ENCODE measurements at regions not wholly inside any gene's neighbourhood (a gene's known extent, or its start where the extent isn't known, plus 50 kb on each side); places are given as distances from the start of the nearest gene placed in this dataset.

GRCh38 chr5:3010953-3011763, 259.7 kb upstream of the IRX2 start (continued):
- TF ChIP-seq RNF2 (IDR thresholded peaks at IDR 0.05; ENCODE audit: borderline replicate concordance, low read depth) (no peak), JUN (IDR thresholded peaks at IDR 0.05) (no peak)

- no peak for DNase-seq (ENCODE audit: low read depth in 1 of 2, low spot score in 1 of 2)
- Histone ChIP-seq H3K4me1 (no peaks in the 10 kb centered on the region), H3K9me3 (no peaks in the 10 kb centered on the region), H3K27ac (no peak overlapping the region), H3K4me2 (no peak overlapping the region), H3K4me3 (no peak overlapping the region)
- ChIA-PET CTCF (no interaction called here), POLR2A (no interaction called here)
- WGBS (ENCODE audit: missing lambda C conversion rate) = 14% methylated on average over 9 of the region's 9 CpGs
- no peak for FAIRE-seq
- no peak for ATAC-seq
- no peak for TF ChIP-seq ESRRA (IDR thresholded peaks at IDR 0.05; ENCODE audit: borderline replicate concordance, low read length)
- no peak for TF ChIP-seq SREBF2 (IDR thresholded peaks at IDR 0.05)
- no peak for TF ChIP-seq HMGXB4 (CRISPR knock-in tag; IDR thresholded peaks at IDR 0.05; ENCODE audit: borderline replicate concordance)
- no peak for TF ChIP-seq RFX5 (IDR thresholded peaks at IDR 0.05)
- TF ChIP-seq HEYL (CRISPR knock-in tag; IDR thresholded peaks at IDR 0.05) = no peak
- TF ChIP-seq EHMT2 (IDR thresholded peaks at IDR 0.05; ENCODE audit: low read depth) = no peak
- TF ChIP-seq NPAS2 (CRISPR knock-in tag; IDR thresholded peaks at IDR 0.05; ENCODE audit: borderline replicate concordance) = no peak
- no peak for TF ChIP-seq ATOH8 (CRISPR knock-in tag; IDR thresholded peaks at IDR 0.05; ENCODE audit: low read depth)
- TF ChIP-seq CTCF (IDR thresholded peaks at IDR 0.05) = no peak
- no peak for TF ChIP-seq RARB (CRISPR knock-in tag; IDR thresholded peaks at IDR 0.05)
- no peak for TF ChIP-seq CEBPB (IDR thresholded peaks at IDR 0.05)
- TF ChIP-seq GATA3 (IDR thresholded peaks at IDR 0.05; ENCODE audit: borderline replicate concordance) = no peak
- TF ChIP-seq RAD21 (conservative IDR thresholded peaks at IDR 0.05 in 1 of 2, IDR thresholded peaks at IDR 0.05 in 1 of 2) = no peak
- no peak for TF ChIP-seq JUNB (IDR thresholded peaks at IDR 0.05)
- TF ChIP-seq PHF8 (IDR thresholded peaks at IDR 0.05; ENCODE audit: borderline replicate concordance, low read depth) = no peak
- no peak for TF ChIP-seq KDM5A (IDR thresholded peaks at IDR 0.05)
Observed at GRCh38 chr5:3010301-3010952, 258.9 kb upstream of the IRX2 start.

- Histone ChIP-seq H3K4me3 (no peak overlapping the region), H3K4me1 (no peaks in the 10 kb centered on the region), H3K4me2 (no peak overlapping the region), H3K27ac (no peak overlapping the region), H3K9me3 (no peaks in the 10 kb centered on the region)
- no peak for FAIRE-seq
- no peak for DNase-seq (ENCODE audit: low read depth in 1 of 2, low spot score in 1 of 2)
- ChIA-PET CTCF (no interaction called here), POLR2A (no interaction called here)
- 36% methylated on average over 6 of the region's 6 CpGs for WGBS (ENCODE audit: missing lambda C conversion rate)
- ATAC-seq = no peak
- no peak for TF ChIP-seq E2F6 (IDR thresholded peaks at IDR 0.05; ENCODE audit: borderline replicate concordance, low read depth)
- TF ChIP-seq MAFK (IDR thresholded peaks at IDR 0.05; ENCODE audit: partially characterized antibody) = no peak
- TF ChIP-seq HEYL (CRISPR knock-in tag; IDR thresholded peaks at IDR 0.05) = no peak
- no peak for TF ChIP-seq PHF8 (IDR thresholded peaks at IDR 0.05; ENCODE audit: borderline replicate concordance, low read depth)
- no peak for TF ChIP-seq RCOR1 (IDR thresholded peaks at IDR 0.05; ENCODE audit: low read depth, low read length)
- TF ChIP-seq SREBF2 (IDR thresholded peaks at IDR 0.05) = no peak
- TF ChIP-seq POLR2AphosphoS2 (conservative IDR thresholded peaks at IDR 0.05; ENCODE audit: low read length) = no peak
- TF ChIP-seq KDM5A (IDR thresholded peaks at IDR 0.05) = no peak
- TF ChIP-seq EHF (CRISPR knock-in tag; IDR thresholded peaks at IDR 0.05) = no peak
- TF ChIP-seq CEBPB (IDR thresholded peaks at IDR 0.05) = no peak
- no peak for TF ChIP-seq BCL3 (IDR thresholded peaks at IDR 0.05)
- TF ChIP-seq HOXB13 (CRISPR knock-in tag; IDR thresholded peaks at IDR 0.05; ENCODE audit: low read depth) = no peak
- TF ChIP-seq ELK1 (IDR thresholded peaks at IDR 0.05; ENCODE audit: low read depth, low read length) = no peak
- TF ChIP-seq SMC3 (IDR thresholded peaks at IDR 0.05) = no peak
- no peak for TF ChIP-seq JUN (IDR thresholded peaks at IDR 0.05)
Observed at GRCh38 chr5:3009605-3010004, 258.1 kb upstream of the IRX2 start.

Measured in A549 (cell line).